ENCODE measurements at regions not wholly inside any gene's neighbourhood (a gene's known extent, or its start where the extent isn't known, plus 50 kb on each side); places are given as distances from the start of the nearest gene placed in this dataset.

DNA sequence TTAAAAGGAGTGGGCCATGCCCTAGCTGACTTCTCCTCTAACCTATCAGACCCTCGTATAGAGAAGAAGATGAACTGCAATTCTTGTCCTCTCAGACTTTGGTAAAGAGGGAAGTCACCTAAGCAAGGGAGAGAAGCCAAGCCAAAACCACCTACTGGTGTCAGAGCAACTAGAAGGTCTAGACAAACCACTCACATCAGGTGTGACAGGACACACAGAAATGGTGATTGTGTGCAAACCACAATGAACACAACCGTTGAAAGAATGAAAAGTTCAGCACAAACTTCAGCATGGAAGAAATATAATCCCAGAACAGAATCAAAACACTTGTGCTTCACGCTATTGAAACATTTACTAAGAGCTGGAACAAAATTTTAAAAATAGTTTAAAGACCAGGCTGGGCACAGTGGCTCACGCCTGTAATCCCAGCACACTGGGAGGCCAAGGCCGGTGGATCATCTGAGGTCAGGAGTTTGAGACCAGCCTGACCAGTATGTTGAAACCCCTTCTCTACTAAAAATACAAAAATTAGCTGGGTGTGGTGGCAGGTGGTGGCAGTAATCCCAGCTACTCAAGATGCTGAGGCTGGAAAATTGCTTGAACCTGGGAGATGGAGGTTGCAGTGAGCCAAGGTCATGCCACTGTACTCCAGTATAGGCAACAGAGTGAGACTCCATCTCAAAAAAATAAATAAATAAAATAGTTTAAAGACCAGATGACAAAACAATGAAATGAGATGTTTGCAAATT, 56.2 kb upstream of the NTF3 start:
- Histone ChIP-seq H3K9ac (no peak overlapping the region), H3F3A (ENCODE audit: low read depth) (no peaks in the 10 kb centered on the region), H3K9me3 (ENCODE audit: low read depth) (no peaks in the 10 kb centered on the region), H3K27me3 (no peaks in the 10 kb centered on the region), H3K79me2 (ENCODE audit: low read depth) (no peaks in the 10 kb centered on the region), H3K4me2 (no peak overlapping the region), H2AFZ (replicated peaks) (no peak overlapping the region), H4K20me1 (ENCODE audit: low read depth) (no peaks in the 10 kb centered on the region), H3K4me1 (no peaks in the 10 kb centered on the region), H3K4me3 (no peak overlapping the region), H3K27ac (no peak overlapping the region), H3K36me3 (no peaks in the 10 kb centered on the region)
- Mint-ChIP-seq H3K9me3 (peaks cover 2% of the 10 kb centered on the region), H3K4me3 (no peak overlapping the region), H3K4me1 (peaks cover 7% of the 10 kb centered on the region), H3K27ac (no peak overlapping the region), H3K36me3 (no peaks in the 10 kb centered on the region), H3K27me3 (ENCODE audit: insufficient read depth, low read depth) (peaks cover 5% of the 10 kb centered on the region)
- DNase-seq (ENCODE audit: low spot score), result no peak
- TF ChIP-seq EZH2phosphoT487 (IDR thresholded peaks at IDR 0.05), result no peak

DNA sequence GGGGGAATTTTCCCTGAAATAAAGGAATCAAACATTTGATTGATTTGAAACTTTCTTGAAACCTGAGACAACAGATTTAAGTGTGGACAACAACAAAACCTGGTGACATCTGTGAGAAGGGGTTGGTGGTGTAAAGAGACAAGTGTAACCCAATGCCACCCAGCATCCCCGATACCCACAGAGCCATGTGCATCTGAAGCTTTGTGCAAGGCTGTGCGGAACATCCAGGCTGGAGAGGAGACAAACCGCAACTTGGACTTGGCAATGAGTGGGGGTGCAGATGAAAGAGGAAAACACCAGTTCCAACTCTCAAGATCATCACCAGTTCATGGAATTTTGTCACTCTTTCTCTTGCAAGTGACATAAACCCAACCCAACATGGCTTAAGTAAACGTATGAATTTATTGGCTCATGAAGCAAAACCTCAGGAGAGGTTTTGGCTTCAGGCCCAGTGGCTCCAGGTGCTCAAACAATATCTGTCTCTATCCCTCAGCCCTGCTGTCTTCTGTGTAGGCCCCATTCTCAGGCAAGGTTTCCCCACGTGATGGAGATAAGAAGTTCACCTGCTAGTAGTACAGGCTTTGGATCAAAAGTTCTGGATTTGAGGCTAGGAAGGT, 55.2 kb upstream of the NTF3 start:
- Histone ChIP-seq H2AFZ (replicated peaks) (no peak overlapping the region), H3K4me2 (no peak overlapping the region), H3F3A (ENCODE audit: low read depth) (no peaks in the 10 kb centered on the region), H3K9ac (no peak overlapping the region), H3K79me2 (ENCODE audit: low read depth) (no peaks in the 10 kb centered on the region), H3K36me3 (no peaks in the 10 kb centered on the region), H3K27me3 (no peaks in the 10 kb centered on the region), H3K4me3 (no peak overlapping the region), H4K20me1 (ENCODE audit: low read depth) (no peaks in the 10 kb centered on the region), H3K4me1 (no peaks in the 10 kb centered on the region), H3K9me3 (ENCODE audit: low read depth) (no peaks in the 10 kb centered on the region), H3K27ac (no peak overlapping the region)
- peaks cover 3% of the 10 kb centered on the region for H3K27me3 Mint-ChIP-seq (ENCODE audit: insufficient read depth, low read depth)
- no peak overlapping the region for H3K4me3 Mint-ChIP-seq
- DNase-seq (ENCODE audit: low spot score), result no peak
- TF ChIP-seq, protein P1, sequence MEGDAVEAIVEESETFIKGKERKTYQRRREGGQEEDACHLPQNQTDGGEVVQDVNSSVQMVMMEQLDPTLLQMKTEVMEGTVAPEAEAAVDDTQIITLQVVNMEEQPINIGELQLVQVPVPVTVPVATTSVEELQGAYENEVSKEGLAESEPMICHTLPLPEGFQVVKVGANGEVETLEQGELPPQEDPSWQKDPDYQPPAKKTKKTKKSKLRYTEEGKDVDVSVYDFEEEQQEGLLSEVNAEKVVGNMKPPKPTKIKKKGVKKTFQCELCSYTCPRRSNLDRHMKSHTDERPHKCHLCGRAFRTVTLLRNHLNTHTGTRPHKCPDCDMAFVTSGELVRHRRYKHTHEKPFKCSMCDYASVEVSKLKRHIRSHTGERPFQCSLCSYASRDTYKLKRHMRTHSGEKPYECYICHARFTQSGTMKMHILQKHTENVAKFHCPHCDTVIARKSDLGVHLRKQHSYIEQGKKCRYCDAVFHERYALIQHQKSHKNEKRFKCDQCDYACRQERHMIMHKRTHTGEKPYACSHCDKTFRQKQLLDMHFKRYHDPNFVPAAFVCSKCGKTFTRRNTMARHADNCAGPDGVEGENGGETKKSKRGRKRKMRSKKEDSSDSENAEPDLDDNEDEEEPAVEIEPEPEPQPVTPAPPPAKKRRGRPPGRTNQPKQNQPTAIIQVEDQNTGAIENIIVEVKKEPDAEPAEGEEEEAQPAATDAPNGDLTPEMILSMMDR (IDR thresholded peaks at IDR 0.05), result no peak
- no peak overlapping the region for H3K27ac Mint-ChIP-seq
- peaks cover 2% of the 10 kb centered on the region for H3K9me3 Mint-ChIP-seq
- H3K36me3 Mint-ChIP-seq, result no peaks in the 10 kb centered on the region
- H3K4me1 Mint-ChIP-seq, result peaks cover 7% of the 10 kb centered on the region

DNA sequence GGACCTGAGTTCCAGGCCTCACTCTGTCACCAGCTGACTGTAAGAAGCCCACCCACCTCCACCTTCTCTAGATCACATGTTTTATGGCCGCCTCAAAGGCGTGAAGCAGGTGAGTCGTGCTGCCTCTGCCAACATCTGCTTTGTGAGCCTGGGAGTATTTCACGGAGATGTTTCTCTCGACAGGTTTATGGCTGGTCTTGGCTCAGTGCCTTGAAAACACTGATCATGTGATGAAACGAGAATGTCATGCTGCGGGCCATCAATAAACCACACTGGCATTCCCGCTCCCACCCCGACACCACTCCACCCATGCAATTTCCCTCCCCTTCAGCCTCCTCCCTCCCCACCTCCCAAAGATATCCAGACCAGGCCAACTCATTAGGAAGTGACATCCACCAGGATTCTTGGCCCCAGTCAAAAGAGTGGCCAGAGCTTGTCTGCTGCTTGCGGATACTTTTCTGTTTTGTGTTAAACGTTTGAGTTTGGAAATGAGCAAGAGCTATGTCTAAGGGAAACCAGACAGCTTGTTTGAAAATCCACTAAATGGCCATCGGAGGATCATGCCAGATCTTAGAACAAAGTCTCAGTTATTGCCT, 53.8 kb upstream of the NTF3 start:
- no peaks in the 10 kb centered on the region for H3K36me3 Mint-ChIP-seq
- Histone ChIP-seq H3K9me3 (ENCODE audit: low read depth) (no peaks in the 10 kb centered on the region), H4K20me1 (ENCODE audit: low read depth) (no peaks in the 10 kb centered on the region), H3K9ac (no peak overlapping the region), H3K4me3 (no peak overlapping the region), H2AFZ (replicated peaks) (no peak overlapping the region), H3K27ac (no peak overlapping the region), H3K36me3 (no peaks in the 10 kb centered on the region), H3K27me3 (no peaks in the 10 kb centered on the region), H3K79me2 (ENCODE audit: low read depth) (no peaks in the 10 kb centered on the region), H3F3A (ENCODE audit: low read depth) (no peaks in the 10 kb centered on the region), H3K4me1 (no peaks in the 10 kb centered on the region), H3K4me2 (no peak overlapping the region)
- no peak for DNase-seq (ENCODE audit: low spot score)
- TF ChIP-seq, protein P1 (IDR thresholded peaks at IDR 0.05), result no peak
- no peak for TF ChIP-seq EZH2 (IDR thresholded peaks at IDR 0.05)
- no peak for TF ChIP-seq EZH2phosphoT487 (IDR thresholded peaks at IDR 0.05)
- H3K4me3 Mint-ChIP-seq, result no peak overlapping the region
- no peak overlapping the region for H3K27ac Mint-ChIP-seq
- peaks cover 3% of the 10 kb centered on the region for H3K27me3 Mint-ChIP-seq (ENCODE audit: insufficient read depth, low read depth)
- peaks cover 1% of the 10 kb centered on the region for H3K9me3 Mint-ChIP-seq
- H3K4me1 Mint-ChIP-seq, result peaks cover 7% of the 10 kb centered on the region
